Stomach (tissue), 4 donors: ENCODE measurements at regions not wholly inside any gene's neighbourhood (a gene's known extent, or its start where the extent isn't known, plus 50 kb on each side); places are given as distances from the start of the nearest gene placed in this dataset.

ENCODE experiments used
- EP300 ChIP-seq: sonication (generic); formaldehyde crosslinking; IDR thresholded peaks from one replicate; pipeline ENCODE4 v1.6.1; 2017; ENCODE audit warnings: antibody characterized with exemption
- POLR2A ChIP-seq, 4 donors: fragments of 450-650 bp; IDR thresholded peaks; one replicate each; pipeline ENCODE4 v1.6.1; 2016; ENCODE audit warnings: antibody characterized with exemption in 4 of 4, control low read depth in 2 of 4, mild to moderate bottlenecking in 1 of 4, moderate library complexity in 1 of 4
- POLR2AphosphoS5 ChIP-seq, 3 donors: sonication (generic); formaldehyde crosslinking; IDR thresholded peaks; one replicate each; pipeline ENCODE4 v1.6.1; 2016; ENCODE audit warnings: antibody characterized with exemption in 3 of 3
- TF ChIP-seq, protein P1 (sequence below), 7 experiments: fragments of 450-650 bp in 4 of 7; fragments of 200-600 bp in 3 of 7; sonication (generic) in 3 of 7; IDR thresholded peaks; one replicate each; pipeline ENCODE4 v1.5.1; 2016 to 2019; ENCODE audit warnings: antibody characterized with exemption in 7 of 7, control low read depth in 2 of 7, mild to moderate bottlenecking in 1 of 7

DNA sequence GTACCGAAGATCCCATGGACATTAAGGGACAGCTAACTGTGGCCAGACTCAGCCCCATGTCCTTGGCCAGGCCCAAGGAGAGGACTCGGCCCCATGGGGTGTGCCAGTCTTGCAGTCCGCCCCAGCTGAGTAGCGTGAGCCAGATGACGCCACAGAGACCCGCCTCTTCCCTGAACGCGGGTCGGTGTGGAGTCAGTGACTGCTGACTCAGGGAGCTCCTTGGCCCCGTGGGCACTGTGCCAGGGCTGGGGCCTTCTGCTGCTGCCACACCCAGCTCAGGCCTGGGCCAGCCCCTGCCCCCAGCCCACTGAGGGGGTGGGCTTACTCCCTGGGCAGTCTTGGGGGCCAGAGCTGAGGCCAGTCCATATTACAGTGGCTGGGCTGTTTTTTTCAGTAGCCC lies 52.8 kb downstream of the PLXNA1 start:
- TF ChIP-seq, protein P1, sequence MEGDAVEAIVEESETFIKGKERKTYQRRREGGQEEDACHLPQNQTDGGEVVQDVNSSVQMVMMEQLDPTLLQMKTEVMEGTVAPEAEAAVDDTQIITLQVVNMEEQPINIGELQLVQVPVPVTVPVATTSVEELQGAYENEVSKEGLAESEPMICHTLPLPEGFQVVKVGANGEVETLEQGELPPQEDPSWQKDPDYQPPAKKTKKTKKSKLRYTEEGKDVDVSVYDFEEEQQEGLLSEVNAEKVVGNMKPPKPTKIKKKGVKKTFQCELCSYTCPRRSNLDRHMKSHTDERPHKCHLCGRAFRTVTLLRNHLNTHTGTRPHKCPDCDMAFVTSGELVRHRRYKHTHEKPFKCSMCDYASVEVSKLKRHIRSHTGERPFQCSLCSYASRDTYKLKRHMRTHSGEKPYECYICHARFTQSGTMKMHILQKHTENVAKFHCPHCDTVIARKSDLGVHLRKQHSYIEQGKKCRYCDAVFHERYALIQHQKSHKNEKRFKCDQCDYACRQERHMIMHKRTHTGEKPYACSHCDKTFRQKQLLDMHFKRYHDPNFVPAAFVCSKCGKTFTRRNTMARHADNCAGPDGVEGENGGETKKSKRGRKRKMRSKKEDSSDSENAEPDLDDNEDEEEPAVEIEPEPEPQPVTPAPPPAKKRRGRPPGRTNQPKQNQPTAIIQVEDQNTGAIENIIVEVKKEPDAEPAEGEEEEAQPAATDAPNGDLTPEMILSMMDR (IDR thresholded peaks at IDR 0.05) = no peak
- peak in 2 of 3 donors; percentile 42 to 69 for TF ChIP-seq POLR2AphosphoS5 (IDR thresholded peaks at IDR 0.05)
- no peak for TF ChIP-seq EP300
- no peak for TF ChIP-seq POLR2A (IDR thresholded peaks at IDR 0.05)
